ENCODE measurements at regions not wholly inside any gene's neighbourhood (a gene's known extent, or its start where the extent isn't known, plus 50 kb on each side); places are given as distances from the start of the nearest gene placed in this dataset.

- TF ChIP-seq CTCF (conservative IDR thresholded peaks at IDR 0.05) = no peak
- no peak overlapping the region for H2BK20ac ChIP-seq (ENCODE audit: low read depth, low read length, poor library complexity, severe bottlenecking)
- H3K18ac ChIP-seq (ENCODE audit: insufficient read length, low read depth, low read length) = no peak overlapping the region
- no peak overlapping the region for H3K14ac ChIP-seq (ENCODE audit: insufficient read depth, low read length)
- H3K4me3 Mint-ChIP-seq = no peak overlapping the region
- H3K9me3 ChIP-seq (ENCODE audit: control insufficient read depth, low read depth, low read length) = no peaks in the 10 kb centered on the region
- H3K4me1 ChIP-seq (ENCODE audit: insufficient read depth, low read length) = peaks cover 7% of the 10 kb centered on the region; the same call in 1 of the 2 replicates
- no peaks in the 10 kb centered on the region for H3K27me3 ChIP-seq (ENCODE audit: insufficient read depth, low read length)
- no peaks in the 10 kb centered on the region for H4K20me1 ChIP-seq (ENCODE audit: control insufficient read depth, insufficient read depth, insufficient read length)
- no peak overlapping the region for H3K4me2 ChIP-seq (ENCODE audit: insufficient read depth, insufficient read length, low read length)
- H4K91ac ChIP-seq (ENCODE audit: insufficient read length, low read depth, low read length) = no peak overlapping the region
- no peaks in the 10 kb centered on the region for H3K23me2 ChIP-seq (ENCODE audit: insufficient read length, low read depth, low read length, poor library complexity, severe bottlenecking)
- no peak overlapping the region for H2AK5ac ChIP-seq (ENCODE audit: insufficient read length, low read length)
- DNase-seq = no peak
- no peaks in the 10 kb centered on the region for H3K27me3 Mint-ChIP-seq (ENCODE audit: low read depth)
- no peaks in the 10 kb centered on the region for H3K9me3 Mint-ChIP-seq
- no peak overlapping the region for H2AFZ ChIP-seq (ENCODE audit: low read length)
- H3K56ac ChIP-seq (ENCODE audit: insufficient read length, low read depth, low read length) = no peak overlapping the region
- no peaks in the 10 kb centered on the region for H3K79me1 ChIP-seq (ENCODE audit: insufficient read depth, low read depth, low read length, poor library complexity, severe bottlenecking)
- no CpG with 5 or more reads among the region's 24 CpGs for WGBS (ENCODE audit: extremely low coverage, insufficient read length, low lambda C conversion rate)
- H3K23ac ChIP-seq (ENCODE audit: insufficient read length, low read depth, low read length) = no peak overlapping the region
- H3K4me1 Mint-ChIP-seq = peaks cover 30 to 50% of the 10 kb centered on the region in 2 experiments
- H2BK5ac ChIP-seq (ENCODE audit: insufficient read length, low read length) = no peak overlapping the region
- H3K9ac ChIP-seq (ENCODE audit: extremely low read depth, insufficient read length, low read length) = no peak overlapping the region
- H2BK15ac ChIP-seq (ENCODE audit: low read depth, low read length) = no peak overlapping the region
- H2BK120ac ChIP-seq (ENCODE audit: low read depth, low read length, poor library complexity, severe bottlenecking) = no peak overlapping the region
- H3K79me2 ChIP-seq (ENCODE audit: insufficient read depth, low read length) = no peaks in the 10 kb centered on the region
- H3K36me3 Mint-ChIP-seq (ENCODE audit: insufficient read depth in 1 of 3, low read depth in 3 of 3) = no peaks in the 10 kb centered on the region
- H3K27ac Mint-ChIP-seq = no peak overlapping the region
- H3K27ac ChIP-seq (ENCODE audit: insufficient read length, low read depth, low read length) = no peak overlapping the region
- no peak overlapping the region for H4K5ac ChIP-seq (ENCODE audit: insufficient read length, low read depth, low read length)
- H3T11ph ChIP-seq (ENCODE audit: low read length) = no peak overlapping the region
- H4K8ac ChIP-seq (replicated peaks; ENCODE audit: insufficient read length, low read depth, low read length) = no peak overlapping the region
- no peak overlapping the region for H2BK12ac ChIP-seq (ENCODE audit: insufficient read length, low read depth, low read length)
- no peak overlapping the region for H3K4ac ChIP-seq (ENCODE audit: low read depth, low read length)
These were observed 90.8 kb downstream of the DACT2 start for GRCh38 chr6:168228676-168229367.
